Uterus (tissue), 3 donors: ENCODE measurements at regions not wholly inside any gene's neighbourhood (a gene's known extent, or its start where the extent isn't known, plus 50 kb on each side); places are given as distances from the start of the nearest gene placed in this dataset.

ENCODE experiments used
- DNase-seq, 2 donors: peaks; one replicate each; pipeline ENCODE4 v3.0.0-alpha.2; 2019 to 2020
- H3K27ac ChIP-seq, 2 donors: fragments of 200-600 bp; sonication (generic); 1 replicate in 1 of 2; 2 replicates in 1 of 2; pipeline ENCODE4 v1.5.1; 2016 to 2018
- H3K27me3 ChIP-seq, 2 donors: fragments of 200-600 bp; sonication (generic); one replicate each; pipeline ENCODE4 v1.5.1; 2018 to 2019; ENCODE audit warnings: control low read depth in 1 of 2
- H3K36me3 ChIP-seq, 2 donors: fragments of 200-600 bp; sonication (generic); one replicate each; pipeline ENCODE4 v1.5.1; 2019; ENCODE audit warnings: control low read depth in 1 of 2
- H3K4me1 ChIP-seq, 2 donors: fragments of 200-600 bp; sonication (generic); one replicate each; pipeline ENCODE4 v1.5.1; 2018 to 2019; ENCODE audit warnings: control low read depth in 1 of 2
- H3K4me3 ChIP-seq, 2 donors: fragments of 200-600 bp; sonication (generic); 1 replicate in 1 of 2; 2 replicates in 1 of 2; pipeline ENCODE4 v1.5.1; 2018 to 2019; ENCODE audit warnings: mild to moderate bottlenecking in 1 of 2
- H3K9me3 ChIP-seq, 2 donors: fragments of 200-600 bp; sonication (generic); one replicate each; pipeline ENCODE4 v1.5.1; 2019; ENCODE audit warnings: control low read depth in 1 of 2
- CTCF ChIP-seq, 4 experiments: fragments of 200-600 bp in 2 of 4; fragments of 450-650 bp in 2 of 4; sonication (generic) in 2 of 4; IDR thresholded peaks; one replicate each; pipeline ENCODE4 v1.5.1; 2016 to 2019; ENCODE audit warnings: antibody characterized with exemption in 4 of 4, mild to moderate bottlenecking in 2 of 4, moderate library complexity in 1 of 4
- POLR2A ChIP-seq, 2 donors: fragments of 450-650 bp; IDR thresholded peaks; one replicate each; pipeline ENCODE4 v1.6.1; 2016; ENCODE audit warnings: antibody characterized with exemption in 2 of 2, mild to moderate bottlenecking in 1 of 2, moderate library complexity in 1 of 2
- intact Hi-C: fragments of 100-400 bp; cut with DNase I; formaldehyde crosslinking; loops from one replicate; pipeline ENCODE4 v1.15.1; 2023; ENCODE audit warnings: low total_unique reads
- donor health status: DM: yes; HTN: yes; CAD: no.

- intact Hi-C loops = no loop called here
- Histone ChIP-seq H3K4me3 (no peak overlapping the region), H3K27me3 (no peaks in the 10 kb centered on the region), H3K27ac (no peak overlapping the region), H3K4me1 (no peaks in the 10 kb centered on the region), H3K36me3 (no peaks in the 10 kb centered on the region), H3K9me3 (peaks cover 0 to 13% of the 10 kb centered on the region in 2 donors)
- TF ChIP-seq CTCF (IDR thresholded peaks at IDR 0.05) = no peak
- no peak for TF ChIP-seq POLR2A (IDR thresholded peaks at IDR 0.05)
- DNase-seq = no peak
These were observed 397.4 kb downstream of the PIK3R1 start for GRCh38 chr5:68612972-68613371.

GRCh38 chr5:68618501-68618900 lies 402.9 kb downstream of the PIK3R1 start:
- H3K27me3 ChIP-seq = no peaks in the 10 kb centered on the region
- intact Hi-C loops = no loop called here
- TF ChIP-seq CTCF (IDR thresholded peaks at IDR 0.05) (no peak), POLR2A (IDR thresholded peaks at IDR 0.05) (no peak)
- H3K9me3 ChIP-seq = no peaks in the 10 kb centered on the region
- H3K36me3 ChIP-seq = no peaks in the 10 kb centered on the region
- no peak overlapping the region for H3K27ac ChIP-seq
- H3K4me3 ChIP-seq = no peak overlapping the region
- no peaks in the 10 kb centered on the region for H3K4me1 ChIP-seq
- no peak for DNase-seq

GRCh38 chr5:68627001-68627400 lies 411.4 kb downstream of the PIK3R1 start:
- Histone ChIP-seq H3K27ac (no peak overlapping the region), H3K4me1 (no peaks in the 10 kb centered on the region), H3K27me3 (no peaks in the 10 kb centered on the region), H3K9me3 (no peaks in the 10 kb centered on the region), H3K4me3 (no peak overlapping the region), H3K36me3 (no peaks in the 10 kb centered on the region)
- DNase-seq = no peak
- intact Hi-C loops = no loop called here
- TF ChIP-seq CTCF (IDR thresholded peaks at IDR 0.05) (no peak), POLR2A (IDR thresholded peaks at IDR 0.05) (no peak)

GRCh38 chr5:68628082-68628814 lies 412.7 kb downstream of the PIK3R1 start:
- H3K27me3 ChIP-seq = no peaks in the 10 kb centered on the region
- H3K9me3 ChIP-seq = no peaks in the 10 kb centered on the region
- H3K36me3 ChIP-seq = no peaks in the 10 kb centered on the region
- H3K4me1 ChIP-seq = no peaks in the 10 kb centered on the region
- no peak for DNase-seq
- no peak for TF ChIP-seq POLR2A (IDR thresholded peaks at IDR 0.05)
- no peak for TF ChIP-seq CTCF (IDR thresholded peaks at IDR 0.05)
- H3K27ac ChIP-seq = no peak overlapping the region
- H3K4me3 ChIP-seq = no peak overlapping the region
- intact Hi-C loops = no loop called here

- intact Hi-C loops = no loop called here
- Histone ChIP-seq H3K36me3 (no peaks in the 10 kb centered on the region), H3K27ac (no peak overlapping the region), H3K4me1 (no peaks in the 10 kb centered on the region), H3K27me3 (no peaks in the 10 kb centered on the region), H3K9me3 (no peaks in the 10 kb centered on the region), H3K4me3 (no peak overlapping the region)
- no peak for TF ChIP-seq CTCF (IDR thresholded peaks at IDR 0.05)
- no peak for TF ChIP-seq POLR2A (IDR thresholded peaks at IDR 0.05)
- DNase-seq = no peak
These were observed 414.8 kb downstream of the PIK3R1 start for GRCh38 chr5:68630354-68630753.
